Parathyroid adenoma (tissue), 2 donors: ENCODE measurements at regions not wholly inside any gene's neighbourhood (a gene's known extent, or its start where the extent isn't known, plus 50 kb on each side); places are given as distances from the start of the nearest gene placed in this dataset.

ENCODE experiments used
- H2AFZ ChIP-seq: fragments of 300-600 bp; sonication (generic); one replicate; pipeline ENCODE4 v1.7.0; 2017; ENCODE audit warnings: antibody characterized with exemption, mild to moderate bottlenecking
- H3K27ac ChIP-seq: fragments of 300-600 bp; sonication (generic); one replicate; pipeline ENCODE4 v1.7.0; 2017
- H3K27me3 ChIP-seq: fragments of 300-600 bp; sonication (generic); one replicate; pipeline ENCODE4 v1.7.0; 2017; ENCODE audit warnings: low read length; ENCODE audit not compliant: control insufficient read depth, insufficient read depth
- H3K36me3 ChIP-seq: fragments of 300-600 bp; sonication (generic); one replicate; pipeline ENCODE4 v1.7.0; 2017; ENCODE audit warnings: low read length; ENCODE audit not compliant: control insufficient read depth, insufficient read depth
- H3K4me1 ChIP-seq: fragments of 300-600 bp; sonication (generic); one replicate; pipeline ENCODE4 v1.7.0; 2017; ENCODE audit warnings: control low read depth
- H3K4me2 ChIP-seq: fragments of 300-600 bp; sonication (generic); one replicate; pipeline ENCODE4 v1.7.0; 2017; ENCODE audit warnings: low read length
- H3K4me3 ChIP-seq: fragments of 300-600 bp; sonication (generic); one replicate; pipeline ENCODE4 v1.7.0; 2017; ENCODE audit warnings: low read depth, low read length
- H3K79me2 ChIP-seq: fragments of 300-600 bp; sonication (generic); one replicate; pipeline ENCODE4 v1.7.0; 2017; ENCODE audit warnings: control low read depth
- H3K9ac ChIP-seq: fragments of 300-600 bp; sonication (generic); one replicate; pipeline ENCODE4 v1.7.0; 2017; ENCODE audit warnings: mild to moderate bottlenecking
- H3K9me3 ChIP-seq: fragments of 300-600 bp; sonication (generic); one replicate; pipeline ENCODE4 v1.7.0; 2017; ENCODE audit warnings: low read length; ENCODE audit not compliant: control insufficient read depth
- TF ChIP-seq, protein P1 (sequence below): fragments of 300-600 bp; sonication (generic); IDR thresholded peaks from one replicate; pipeline ENCODE4 v1.7.0; 2017; ENCODE audit warnings: antibody characterized with exemption, mild to moderate bottlenecking
- donor health status: primary hyperparathyroidism.

- no peaks in the 10 kb centered on the region for H3K4me1 ChIP-seq
Observed at GRCh38 chr2:176725873-176726645, 456.8 kb downstream of the MTX2 start.

DNA sequence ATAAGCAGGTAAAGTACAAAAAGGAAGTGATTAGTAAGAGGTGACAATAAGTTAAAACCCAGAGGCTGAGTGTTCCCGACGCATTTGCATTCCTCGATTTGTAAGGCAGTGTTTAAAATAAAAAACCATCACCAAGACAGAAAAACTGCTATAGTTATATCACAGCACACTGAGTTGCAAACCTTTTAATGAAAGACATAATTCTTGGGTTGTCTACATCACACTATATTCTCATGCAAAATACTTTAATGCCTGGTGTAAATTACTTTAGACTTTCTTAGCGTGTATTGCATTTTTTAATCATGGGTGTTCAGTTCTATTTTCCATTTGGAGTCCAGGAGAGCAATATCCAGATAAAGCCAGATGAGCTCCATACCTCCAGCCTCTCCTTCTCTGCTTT, 458.5 kb downstream of the MTX2 start:
- TF ChIP-seq, protein P1, sequence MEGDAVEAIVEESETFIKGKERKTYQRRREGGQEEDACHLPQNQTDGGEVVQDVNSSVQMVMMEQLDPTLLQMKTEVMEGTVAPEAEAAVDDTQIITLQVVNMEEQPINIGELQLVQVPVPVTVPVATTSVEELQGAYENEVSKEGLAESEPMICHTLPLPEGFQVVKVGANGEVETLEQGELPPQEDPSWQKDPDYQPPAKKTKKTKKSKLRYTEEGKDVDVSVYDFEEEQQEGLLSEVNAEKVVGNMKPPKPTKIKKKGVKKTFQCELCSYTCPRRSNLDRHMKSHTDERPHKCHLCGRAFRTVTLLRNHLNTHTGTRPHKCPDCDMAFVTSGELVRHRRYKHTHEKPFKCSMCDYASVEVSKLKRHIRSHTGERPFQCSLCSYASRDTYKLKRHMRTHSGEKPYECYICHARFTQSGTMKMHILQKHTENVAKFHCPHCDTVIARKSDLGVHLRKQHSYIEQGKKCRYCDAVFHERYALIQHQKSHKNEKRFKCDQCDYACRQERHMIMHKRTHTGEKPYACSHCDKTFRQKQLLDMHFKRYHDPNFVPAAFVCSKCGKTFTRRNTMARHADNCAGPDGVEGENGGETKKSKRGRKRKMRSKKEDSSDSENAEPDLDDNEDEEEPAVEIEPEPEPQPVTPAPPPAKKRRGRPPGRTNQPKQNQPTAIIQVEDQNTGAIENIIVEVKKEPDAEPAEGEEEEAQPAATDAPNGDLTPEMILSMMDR: no peak
- no peaks in the 10 kb centered on the region for H3K27me3 ChIP-seq
- no peaks in the 10 kb centered on the region for H3K36me3 ChIP-seq
- no peak overlapping the region for H2AFZ ChIP-seq
- no peak overlapping the region for H3K4me2 ChIP-seq
- H3K9ac ChIP-seq: no peak overlapping the region
- H3K9me3 ChIP-seq: no peaks in the 10 kb centered on the region
- H3K79me2 ChIP-seq: no peaks in the 10 kb centered on the region
- H3K4me3 ChIP-seq: no peak overlapping the region
- no peak overlapping the region for H3K27ac ChIP-seq
- H3K4me1 ChIP-seq: no peaks in the 10 kb centered on the region

More at GRCh38 chr2:176725873-176726645, 456.8 kb downstream of the MTX2 start:
- Histone ChIP-seq H3K27ac (no peak overlapping the region), H3K9me3 (no peaks in the 10 kb centered on the region), H2AFZ (no peak overlapping the region), H3K36me3 (no peaks in the 10 kb centered on the region), H3K79me2 (no peaks in the 10 kb centered on the region), H3K9ac (no peak overlapping the region), H3K4me3 (no peak overlapping the region), H3K27me3 (no peaks in the 10 kb centered on the region), H3K4me2 (no peak overlapping the region)
- TF ChIP-seq, protein P1: no peak

GRCh38 chr2:176729706-176730569, 460.7 kb downstream of the MTX2 start:
- Histone ChIP-seq H3K9ac (no peak overlapping the region), H3K27ac (no peak overlapping the region), H3K79me2 (no peaks in the 10 kb centered on the region), H3K27me3 (no peaks in the 10 kb centered on the region), H3K36me3 (no peaks in the 10 kb centered on the region), H3K4me1 (no peaks in the 10 kb centered on the region), H3K9me3 (no peaks in the 10 kb centered on the region), H3K4me3 (no peak overlapping the region), H3K4me2 (no peak overlapping the region), H2AFZ (no peak overlapping the region)
- TF ChIP-seq, protein P1: no peak

DNA sequence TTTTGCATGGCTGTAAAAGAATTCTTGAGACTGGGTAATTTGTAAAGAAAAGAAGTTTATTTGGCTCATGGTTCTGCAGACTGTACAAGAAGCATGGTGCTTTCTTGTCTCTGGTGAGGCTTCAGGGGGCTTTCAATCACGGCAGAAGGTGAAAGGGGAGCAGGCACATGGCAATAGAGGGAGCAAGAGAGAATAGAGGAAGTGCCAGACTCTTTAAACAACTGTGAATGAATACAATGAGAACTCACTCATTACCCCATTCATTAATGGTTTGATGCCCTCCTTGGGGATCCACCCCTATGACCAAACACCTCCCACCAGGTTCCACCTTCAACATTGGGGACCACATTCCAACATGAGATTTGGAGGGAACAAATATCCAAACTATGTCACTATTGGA, 463.5 kb downstream of the MTX2 start:
- no peaks in the 10 kb centered on the region for H3K79me2 ChIP-seq
- H3K36me3 ChIP-seq: no peaks in the 10 kb centered on the region
- no peak overlapping the region for H3K4me2 ChIP-seq
- H2AFZ ChIP-seq: no peak overlapping the region
- H3K27me3 ChIP-seq: no peaks in the 10 kb centered on the region
- H3K4me3 ChIP-seq: no peak overlapping the region
- no peaks in the 10 kb centered on the region for H3K9me3 ChIP-seq
- no peaks in the 10 kb centered on the region for H3K4me1 ChIP-seq
- TF ChIP-seq, protein P1: no peak
- no peak overlapping the region for H3K9ac ChIP-seq
- H3K27ac ChIP-seq: no peak overlapping the region
